ENCODE measurements at regions not wholly inside any gene's neighbourhood (a gene's known extent, or its start where the extent isn't known, plus 50 kb on each side); places are given as distances from the start of the nearest gene placed in this dataset.

- peaks cover 5% of the 10 kb centered on the region for H3K9me3 Mint-ChIP-seq
- ATAC-seq (ENCODE audit: poor library complexity) (no peak), DNase-seq (no peak)
- intact Hi-C loops (cut with DNase I, micrococcal nuclease) = no loop called here
- H3K4me3 Mint-ChIP-seq = no peak overlapping the region
- no peaks in the 10 kb centered on the region for H3K4me1 ChIP-seq (ENCODE audit: insufficient read depth, low read length)
- H3K4me3 ChIP-seq (ENCODE audit: low read length) = no peak overlapping the region
- no peaks in the 10 kb centered on the region for H3K9me3 ChIP-seq (ENCODE audit: control insufficient read depth in 1 of 2, insufficient read depth in 1 of 2, low read length in 2 of 2)
- no peak overlapping the region for H3K27ac Mint-ChIP-seq
- H3K27me3 Mint-ChIP-seq = no peaks in the 10 kb centered on the region
- ChIA-PET CTCF (no interaction called here), POLR2A (no interaction called here)
- no peaks in the 10 kb centered on the region for H3K36me3 ChIP-seq (ENCODE audit: insufficient read depth, low read length)
- no peak for TF ChIP-seq CTCF (IDR thresholded peaks at IDR 0.05)
- H3K27me3 ChIP-seq (ENCODE audit: control insufficient read depth in 1 of 2, insufficient read depth in 2 of 2, low read length in 2 of 2) = no peaks in the 10 kb centered on the region
- H3K4me1 Mint-ChIP-seq (ENCODE audit: low read depth) = no peaks in the 10 kb centered on the region
- H3K27ac ChIP-seq (ENCODE audit: low read depth in 1 of 2, low read length in 2 of 2) = no peak overlapping the region
- H3K36me3 Mint-ChIP-seq (ENCODE audit: low read depth) = peaks cover 43% of the 10 kb centered on the region
Observed at GRCh38 chr5:127993476-127993875, 90.1 kb upstream of the SLC12A2 start.

GRCh38 chr5:127994087-127994660, 89.4 kb upstream of the SLC12A2 start:
- ATAC-seq (ENCODE audit: poor library complexity) (no peak), DNase-seq (no peak)
- H3K27me3 ChIP-seq (ENCODE audit: control insufficient read depth in 1 of 2, insufficient read depth in 2 of 2, low read length in 2 of 2) = no peaks in the 10 kb centered on the region
- CTCF ChIA-PET = no interaction called here
- Mint-ChIP-seq H3K4me1 (ENCODE audit: low read depth) (no peaks in the 10 kb centered on the region), H3K4me3 (no peak overlapping the region), H3K27me3 (no peaks in the 10 kb centered on the region), H3K36me3 (ENCODE audit: low read depth) (peaks cover 43% of the 10 kb centered on the region), H3K9me3 (peaks cover 5% of the 10 kb centered on the region), H3K27ac (no peak overlapping the region)
- intact Hi-C loops (cut with DNase I, micrococcal nuclease) = no loop called here
- no peak overlapping the region for H3K27ac ChIP-seq (ENCODE audit: low read depth in 1 of 2, low read length in 2 of 2)
- H3K9me3 ChIP-seq (ENCODE audit: control insufficient read depth in 1 of 2, insufficient read depth in 1 of 2, low read length in 2 of 2) = no peaks in the 10 kb centered on the region
- no peak for TF ChIP-seq CTCF (IDR thresholded peaks at IDR 0.05)
- H3K4me1 ChIP-seq (ENCODE audit: insufficient read depth, low read length) = no peaks in the 10 kb centered on the region
- H3K36me3 ChIP-seq (ENCODE audit: insufficient read depth, low read length) = no peaks in the 10 kb centered on the region
- H3K4me3 ChIP-seq (ENCODE audit: low read length) = no peak overlapping the region
- POLR2A ChIA-PET = no interaction called here

- CTCF ChIA-PET = no interaction called here
- H3K4me1 ChIP-seq (ENCODE audit: insufficient read depth, low read length) = no peaks in the 10 kb centered on the region
- no peaks in the 10 kb centered on the region for H3K9me3 ChIP-seq (ENCODE audit: control insufficient read depth in 1 of 2, insufficient read depth in 1 of 2, low read length in 2 of 2)
- intact Hi-C loops (cut with DNase I, micrococcal nuclease) = no loop called here
- POLR2A ChIA-PET = no interaction called here
- H3K4me3 Mint-ChIP-seq = no peak overlapping the region
- H3K4me1 Mint-ChIP-seq (ENCODE audit: low read depth) = no peaks in the 10 kb centered on the region
- no peaks in the 10 kb centered on the region for H3K27me3 Mint-ChIP-seq
- no peak for ATAC-seq (ENCODE audit: poor library complexity)
- no peak for TF ChIP-seq CTCF (IDR thresholded peaks at IDR 0.05)
- no peak overlapping the region for H3K27ac ChIP-seq (ENCODE audit: low read depth in 1 of 2, low read length in 2 of 2)
- no peaks in the 10 kb centered on the region for H3K27me3 ChIP-seq (ENCODE audit: control insufficient read depth in 1 of 2, insufficient read depth in 2 of 2, low read length in 2 of 2)
- H3K27ac Mint-ChIP-seq = no peak overlapping the region
- no peak for DNase-seq
- H3K36me3 ChIP-seq (ENCODE audit: insufficient read depth, low read length) = no peaks in the 10 kb centered on the region
- peaks cover 37% of the 10 kb centered on the region for H3K36me3 Mint-ChIP-seq (ENCODE audit: low read depth)
- H3K4me3 ChIP-seq (ENCODE audit: low read length) = no peak overlapping the region
- peaks cover 5% of the 10 kb centered on the region for H3K9me3 Mint-ChIP-seq
Observed at GRCh38 chr5:127995556-127995955, 88.0 kb upstream of the SLC12A2 start.
